H1 (cell line): ENCODE measurements at regions not wholly inside any gene's neighbourhood (a gene's known extent, or its start where the extent isn't known, plus 50 kb on each side); places are given as distances from the start of the nearest gene placed in this dataset.

Experiments used
- CTCF ChIA-PET: fragments of 300-600 bp; sonication (Branson Sonifier 250); formaldehyde crosslinking; loops from one replicate; lab custom pipeline; 2021; ENCODE audit not compliant: partially characterized antibody; lab: Charles Lee
- POLR2A ChIA-PET: fragments of 300-600 bp; sonication (Branson Sonifier 250); formaldehyde crosslinking; loops from one replicate; lab custom pipeline; 2021; ENCODE audit warnings: inconsistent platforms; ENCODE audit not compliant: partially characterized antibody; lab: Charles Lee
- DNase-seq, 2 experiments: peaks; one replicate each; pipeline versions ENCODE4 v3.0.0 to v3.0.0-alpha.2; 2010 to 2022; ENCODE audit warnings: low spot score in 2 of 2, low read depth in 1 of 2, mixed read lengths in 1 of 2
- FAIRE-seq: peaks from 2 replicates; lab custom pipeline; 2011; peaks lifted over from hg19 to GRCh38; lab: Jason Lieb, UNC
- H2AFZ ChIP-seq: 2 replicates; pipeline ENCODE4 v1.8.1; 2012; ENCODE audit warnings: low read length, inconsistent platforms
- H2AK5ac ChIP-seq: 2 replicates; pipeline ENCODE4 v1.6.1; 2013; ENCODE audit warnings: low read depth, low read length
- H2BK120ac ChIP-seq: replicated peaks from 2 replicates; pipeline ENCODE3; 2013; ENCODE audit warnings: low read depth, low read length, inconsistent platforms
- H2BK12ac ChIP-seq: 2 replicates; pipeline ENCODE4 v1.6.1; 2013; ENCODE audit warnings: low read depth, low read length
- H2BK15ac ChIP-seq: 2 replicates; pipeline ENCODE4 v1.6.1; 2013; ENCODE audit warnings: low read length
- H2BK20ac ChIP-seq: 2 replicates; pipeline ENCODE4 v1.6.1; 2013; ENCODE audit warnings: low read length
- H2BK5ac ChIP-seq: 2 replicates; pipeline ENCODE4 v1.6.1; 2013; ENCODE audit warnings: low read depth, low read length
- H3K14ac ChIP-seq: 2 replicates; pipeline ENCODE4 v1.6.1; 2013; ENCODE audit warnings: inconsistent platforms; ENCODE audit not compliant: insufficient read length
- H3K18ac ChIP-seq: 2 replicates; pipeline ENCODE4 v1.6.1; 2013; ENCODE audit warnings: low read length; ENCODE audit errors: extremely low read depth
- H3K23ac ChIP-seq: 2 replicates; pipeline ENCODE4 v1.6.1; 2013; ENCODE audit warnings: inconsistent platforms; ENCODE audit not compliant: insufficient read length
- H3K23me2 ChIP-seq: 2 replicates; pipeline ENCODE4 v1.6.1; 2013; ENCODE audit warnings: low read depth, low read length
- H3K27ac ChIP-seq: 2 replicates; pipeline ENCODE4 v1.6.1; 2011; ENCODE audit warnings: low read depth, low read length, inconsistent platforms
- H3K27me3 ChIP-seq, 4 experiments: replicated peaks in 1 of 4; 1 replicate in 1 of 4; 2 replicates in 3 of 4; pipeline versions ENCODE4 v1.6.1 to v1.8.1; 2011 to 2013; ENCODE audit warnings: low read length in 3 of 4, mild to moderate bottlenecking in 3 of 4, inconsistent platforms in 2 of 4, mixed read lengths in 2 of 4, moderate library complexity in 1 of 4; ENCODE audit not compliant: control insufficient read depth in 3 of 4, insufficient read depth in 3 of 4; ENCODE audit errors: extremely low read depth in 1 of 4
- H3K36me3 ChIP-seq, 4 experiments: 2 replicates each; pipeline versions ENCODE4 v1.6.1 to v1.8.1; 2011 to 2013; ENCODE audit warnings: mild to moderate bottlenecking in 4 of 4, low read length in 3 of 4, moderate library complexity in 2 of 4, control low read depth in 1 of 4, inconsistent platforms in 1 of 4; ENCODE audit not compliant: insufficient read depth in 4 of 4, control insufficient read depth in 2 of 4
- H3K4ac ChIP-seq: replicated peaks from 2 replicates; pipeline ENCODE3; 2013; ENCODE audit warnings: low read length, low read depth, mixed read lengths, inconsistent platforms; ENCODE audit not compliant: insufficient read length
- H3K4me1 ChIP-seq, 4 experiments: replicated peaks in 1 of 4; 1 replicate in 1 of 4; 2 replicates in 3 of 4; pipeline versions ENCODE4 v1.6.1 to v1.8.1; 2011 to 2013; ENCODE audit warnings: low read length in 3 of 4, inconsistent platforms in 2 of 4, mixed read lengths in 1 of 4; ENCODE audit not compliant: insufficient read depth in 4 of 4, control insufficient read depth in 3 of 4
- H3K4me2 ChIP-seq, 2 experiments: 2 replicates each; pipeline versions ENCODE4 v1.6.1 to v1.8.1; 2011 to 2013; ENCODE audit warnings: low read depth in 2 of 2, low read length in 2 of 2, control low read depth in 1 of 2, inconsistent platforms in 1 of 2, mild to moderate bottlenecking in 1 of 2; ENCODE audit not compliant: insufficient read depth in 1 of 2
- H3K4me3 ChIP-seq, 4 experiments: fragments of 200-600, 300-600 bp in 1 of 4; sonication (generic), shearing (Covaris generic), sonication (Bioruptor Twin) in 1 of 4; 2 replicates each; pipeline versions ENCODE4 v1.5.1 to v1.8.1; 2011 to 2016; ENCODE audit warnings: low read length in 4 of 4, low read depth in 3 of 4, control low read depth in 2 of 4, inconsistent platforms in 2 of 4, mild to moderate bottlenecking in 2 of 4, mixed read lengths in 1 of 4, moderate library complexity in 1 of 4; ENCODE audit not compliant: insufficient read depth in 2 of 4; ENCODE audit errors: extremely low read depth in 1 of 4
- H3K56ac ChIP-seq: replicated peaks from 2 replicates; pipeline ENCODE3; 2013; ENCODE audit warnings: low read depth, mild to moderate bottlenecking, mixed read lengths, low read length, inconsistent platforms; ENCODE audit not compliant: insufficient read length
- H3K79me1 ChIP-seq: 2 replicates; pipeline ENCODE4 v1.6.1; 2013; ENCODE audit warnings: low read depth, low read length, control low read depth
- H3K79me2 ChIP-seq, 2 experiments: 2 replicates each; pipeline versions ENCODE4 v1.6.1 to v1.8.1; 2012 to 2013; ENCODE audit warnings: low read length in 2 of 2, mild to moderate bottlenecking in 2 of 2, inconsistent platforms in 1 of 2; ENCODE audit not compliant: insufficient read depth in 2 of 2, control insufficient read depth in 1 of 2
- H3K9ac ChIP-seq, 4 experiments: replicated peaks in 1 of 4; 1 replicate in 1 of 4; 2 replicates in 3 of 4; pipeline versions ENCODE4 v1.6.1 to v1.8.1; 2011 to 2013; ENCODE audit warnings: low read depth in 3 of 4, low read length in 3 of 4, control low read depth in 2 of 4, mild to moderate bottlenecking in 2 of 4, moderate library complexity in 2 of 4, inconsistent platforms in 1 of 4; ENCODE audit errors: extremely low read depth in 1 of 4
- H3K9me3 ChIP-seq, 2 experiments: 2 replicates each; pipeline versions ENCODE4 v1.6.1 to v1.8.1; 2012 to 2013; ENCODE audit warnings: mild to moderate bottlenecking in 2 of 2, moderate library complexity in 2 of 2, control low read depth in 1 of 2, inconsistent platforms in 1 of 2, low read depth in 1 of 2, low read length in 1 of 2, mixed read lengths in 1 of 2; ENCODE audit not compliant: insufficient read depth in 2 of 2
- H4K20me1 ChIP-seq, 2 experiments: replicated peaks in 1 of 2; 2 replicates each; pipeline versions ENCODE3 to v1.8.1; 2011 to 2013; ENCODE audit warnings: inconsistent platforms in 2 of 2, low read length in 2 of 2, mild to moderate bottlenecking in 1 of 2; ENCODE audit not compliant: insufficient read depth in 2 of 2, control insufficient read depth in 1 of 2
- H4K5ac ChIP-seq: 2 replicates; pipeline ENCODE4 v1.6.1; 2013; ENCODE audit warnings: low read length, low read depth, mixed read lengths, inconsistent platforms; ENCODE audit not compliant: insufficient read length
- H4K8ac ChIP-seq: 2 replicates; pipeline ENCODE4 v1.8.0; 2013; ENCODE audit warnings: mild to moderate bottlenecking, moderate library complexity, low read length, inconsistent platforms; ENCODE audit not compliant: insufficient read depth; ENCODE audit errors: extremely low read depth
- H4K91ac ChIP-seq: replicated peaks from 2 replicates; pipeline ENCODE3; 2013; ENCODE audit warnings: low read length, mixed read lengths, inconsistent platforms; ENCODE audit not compliant: insufficient read length
- CHD1 ChIP-seq: IDR thresholded peaks from 2 replicates; pipeline ENCODE4 v1.6.1; 2012; ENCODE audit warnings: low read depth, low read length, improper control_type of control experiment
- GTF2F1 ChIP-seq: IDR thresholded peaks from 2 replicates; pipeline ENCODE4 v1.6.1; 2012; ENCODE audit warnings: low read depth, low read length, improper control_type of control experiment, borderline replicate concordance
- JUND ChIP-seq: IDR thresholded peaks from 2 replicates; pipeline ENCODE4 v1.6.1; 2011; ENCODE audit warnings: mild to moderate bottlenecking, improper control_type of control experiment, low read length
- POLR2AphosphoS5 ChIP-seq: IDR thresholded peaks from 2 replicates; pipeline ENCODE4 v1.6.1; 2011; ENCODE audit warnings: low read depth, low read length
- SAP30 ChIP-seq: fragments of 300-600 bp; sonication (generic); IDR thresholded peaks from 2 replicates; pipeline ENCODE4 v1.7.1; 2012; ENCODE audit warnings: low read length, moderate library complexity, mild to moderate bottlenecking, inconsistent platforms; ENCODE audit not compliant: insufficient read depth, insufficient replicate concordance
- SP2 ChIP-seq: IDR thresholded peaks from 2 replicates; pipeline ENCODE4 v1.6.1; 2012; ENCODE audit warnings: mild to moderate bottlenecking, low read length, inconsistent platforms
- WGBS, 2 experiments: shearing (Covaris generic) in 1 of 2; methylation state at CpG; one replicate each; pipeline versions ENCODE4 v1.1.6 to v1.1.7; 2013 to 2015; ENCODE audit warnings: low lambda C conversion rate in 2 of 2, mixed read lengths in 2 of 2, inconsistent platforms in 1 of 2, low coverage in 1 of 2, missing lambda C conversion rate in 1 of 2; ENCODE audit not compliant: insufficient replicate concordance in 2 of 2, insufficient coverage in 1 of 2, insufficient read length in 1 of 2; ENCODE audit errors: extremely low coverage in 1 of 2, missing lambda C conversion rate in 1 of 2; 5-methylcytosine and 5-hydroxymethylcytosine counted together

DNA sequence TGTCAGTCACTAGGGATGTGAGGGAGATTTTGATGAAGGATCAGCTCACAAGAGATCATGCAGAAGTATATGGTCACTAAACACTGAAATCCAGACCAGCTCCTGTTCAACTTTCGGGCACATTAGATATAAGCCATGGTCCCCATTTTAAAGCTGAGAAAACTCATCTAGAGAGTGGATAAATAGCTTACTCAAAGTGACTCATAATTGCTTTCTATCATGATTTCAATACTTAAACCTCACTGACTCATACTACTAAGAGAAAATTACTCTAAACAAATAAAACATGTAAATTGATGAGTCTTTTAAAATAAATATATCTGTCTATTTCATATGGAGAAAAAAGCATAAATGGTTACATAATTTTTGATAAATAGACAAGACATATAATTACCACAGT is 567.7 kb downstream of the TLR4 start:
- H3K36me3 ChIP-seq = no peaks in the 10 kb centered on the region
- H3K4me1 ChIP-seq = peaks cover 0 to 2% (median 0%) of the 10 kb centered on the region in 4 experiments; a peak in 3 of 7 replicates
- no peak overlapping the region for H3K4me2 ChIP-seq
- no peak overlapping the region for H3K14ac ChIP-seq
- H2BK20ac ChIP-seq = no peak overlapping the region
- H2AK5ac ChIP-seq = no peak overlapping the region
- 100% methylated on average over 1 of the region's 1 CpG; no CpG with 5 or more reads in 1 of the 2 experiments for WGBS, 2 experiments
- H4K20me1 ChIP-seq = no peaks in the 10 kb centered on the region
- H3K18ac ChIP-seq = no peak overlapping the region
- no peaks in the 10 kb centered on the region for H3K9me3 ChIP-seq
- H3K79me1 ChIP-seq = no peaks in the 10 kb centered on the region
- no peak overlapping the region for H2BK5ac ChIP-seq
- FAIRE-seq (no peak), DNase-seq (no peak)
- H3K9ac ChIP-seq = no peak overlapping the region
- no peak overlapping the region for H3K27ac ChIP-seq
- no peak overlapping the region for H4K5ac ChIP-seq
- H3K79me2 ChIP-seq = no peaks in the 10 kb centered on the region
- no peak overlapping the region for H2AFZ ChIP-seq
- ChIA-PET CTCF (interaction anchor here (1.5 kb wide), 1 partner anchor 102 kb away, joined by 4 read pairs; no protein-coding TSS in a partner anchor), POLR2A (no interaction called here)
- no peak overlapping the region for H4K8ac ChIP-seq
- no peak overlapping the region for H3K4ac ChIP-seq
- H3K4me3 ChIP-seq = no peak overlapping the region
- H2BK12ac ChIP-seq = no peak overlapping the region
- H3K27me3 ChIP-seq = no peaks in the 10 kb centered on the region
- H3K56ac ChIP-seq = no peak overlapping the region
- H4K91ac ChIP-seq = no peak overlapping the region
- no peaks in the 10 kb centered on the region for H3K23me2 ChIP-seq
- H3K23ac ChIP-seq = no peak overlapping the region
- no peak overlapping the region for H2BK15ac ChIP-seq
- H2BK120ac ChIP-seq = no peak overlapping the region
- TF ChIP-seq JUND (no peak), SAP30 (no peak), GTF2F1 (no peak), SP2 (no peak), POLR2AphosphoS5 (no peak), CHD1 (no peak)
